Liver (tissue), 8 donors: ENCODE measurements at regions not wholly inside any gene's neighbourhood (a gene's known extent, or its start where the extent isn't known, plus 50 kb on each side); places are given as distances from the start of the nearest gene placed in this dataset.

Experiments used
- DNase-seq: peaks from one replicate; pipeline ENCODE4 v3.0.0-alpha.2; 2017; ENCODE audit warnings: low spot score
- H3K27ac ChIP-seq, 2 donors: one replicate each; pipeline ENCODE4 v1.7.0; 2013; ENCODE audit warnings: inconsistent platforms in 2 of 2, low read length in 2 of 2, control low read depth in 1 of 2, low read depth in 1 of 2, mild to moderate bottlenecking in 1 of 2
- H3K27me3 ChIP-seq, 4 donors: one replicate each; pipeline versions ENCODE4 v1.6.1 to v1.7.0; 2013; ENCODE audit warnings: low read length in 3 of 4, inconsistent platforms in 1 of 4, mild to moderate bottlenecking in 1 of 4, moderate library complexity in 1 of 4; ENCODE audit not compliant: control insufficient read depth in 4 of 4, insufficient read depth in 4 of 4
- H3K36me3 ChIP-seq, 4 donors: one replicate each; pipeline versions ENCODE4 v1.6.1 to v1.7.0; 2013; ENCODE audit warnings: low read length in 3 of 4, mild to moderate bottlenecking in 3 of 4, low read depth in 1 of 4, moderate library complexity in 1 of 4; ENCODE audit not compliant: control insufficient read depth in 4 of 4, insufficient read depth in 3 of 4
- H3K4me1 ChIP-seq, 4 donors: one replicate each; pipeline versions ENCODE4 v1.6.1 to v1.7.0; 2013; ENCODE audit warnings: low read length in 3 of 4, mild to moderate bottlenecking in 3 of 4, moderate library complexity in 1 of 4; ENCODE audit not compliant: control insufficient read depth in 4 of 4, insufficient read depth in 4 of 4
- H3K4me3 ChIP-seq, 3 donors: one replicate each; pipeline versions ENCODE4 v1.6.1 to v1.7.0; 2013; ENCODE audit warnings: low read length in 3 of 3, control low read depth in 1 of 3, low read depth in 1 of 3, mild to moderate bottlenecking in 1 of 3
- H3K9ac ChIP-seq, 2 donors: one replicate each; pipeline ENCODE4 v1.7.0; 2013; ENCODE audit warnings: low read length in 2 of 2, mild to moderate bottlenecking in 2 of 2, moderate library complexity in 2 of 2, control low read depth in 1 of 2, low read depth in 1 of 2
- H3K9me3 ChIP-seq, 4 donors: one replicate each; pipeline versions ENCODE4 v1.6.1 to v1.7.0; 2013; ENCODE audit warnings: low read length in 3 of 4; ENCODE audit not compliant: control insufficient read depth in 4 of 4
- ATF3 ChIP-seq: IDR thresholded peaks from 2 replicates; pipeline ENCODE4 v1.6.1; 2016; ENCODE audit warnings: antibody characterized with exemption
- CTCF ChIP-seq: fragments of 150-350 bp; IDR thresholded peaks from 2 replicates; pipeline ENCODE4 v1.5.1; 2017; ENCODE audit warnings: improper control_type of control experiment, low read depth, low read length; ENCODE audit not compliant: missing input control
- EGR1 ChIP-seq, 2 donors: IDR thresholded peaks; 2 replicates each; pipeline ENCODE4 v1.6.1; 2016 to 2018; ENCODE audit warnings: antibody characterized with exemption in 2 of 2, low read depth in 2 of 2
- FOXA2 ChIP-seq: IDR thresholded peaks from 2 replicates; pipeline ENCODE4 v1.6.1; 2016; ENCODE audit warnings: antibody characterized with exemption
- HNF4A ChIP-seq, 2 donors: conservative IDR thresholded peaks; 2 replicates each; pipeline ENCODE4 v1.6.1; 2016; ENCODE audit warnings: antibody characterized with exemption in 2 of 2, mild to moderate bottlenecking in 2 of 2
- HNF4G ChIP-seq: IDR thresholded peaks from 2 replicates; pipeline ENCODE4 v1.6.1; 2016; ENCODE audit warnings: antibody characterized with exemption
- JUND ChIP-seq, 2 donors: IDR thresholded peaks; 2 replicates each; pipeline ENCODE4 v1.6.1; 2016; ENCODE audit warnings: antibody characterized with exemption in 2 of 2
- MAX ChIP-seq: IDR thresholded peaks from 2 replicates; pipeline ENCODE4 v1.6.1; 2016; ENCODE audit warnings: antibody characterized with exemption
- REST ChIP-seq: IDR thresholded peaks from 2 replicates; pipeline ENCODE4 v1.6.1; 2016; ENCODE audit warnings: antibody characterized with exemption, mild to moderate bottlenecking
- SP1 ChIP-seq: IDR thresholded peaks from 2 replicates; pipeline ENCODE4 v1.6.1; 2018; ENCODE audit warnings: antibody characterized with exemption, mild to moderate bottlenecking
- TAF1 ChIP-seq: conservative IDR thresholded peaks from 2 replicates; pipeline ENCODE4 v1.6.1; 2016; ENCODE audit warnings: antibody characterized with exemption, mild to moderate bottlenecking
- ZBTB33 ChIP-seq: IDR thresholded peaks from 2 replicates; pipeline ENCODE4 v1.6.1; 2016; ENCODE audit warnings: antibody characterized with exemption
- WGBS: extraction: QIAGEN DNeasy Blood & Tissue Kit; methylation state at CpG from one replicate; pipeline ENCODE4 v1.1.7; 2013; 5-methylcytosine and 5-hydroxymethylcytosine counted together
- donor health status: healthy.
- donor health status: healthy.
- donor health status: healthy.
- donor health status: healthy.
- donor health status: healthy.

GRCh38 chr14:58750321-58751269 lies 112.8 kb downstream of the DACT1 start:
- no peaks in the 10 kb centered on the region for H3K27me3 ChIP-seq
- WGBS: 77% methylated on average over 9 of the region's 9 CpGs
- H3K27ac ChIP-seq: no peak overlapping the region
- no peaks in the 10 kb centered on the region for H3K36me3 ChIP-seq
- H3K4me1 ChIP-seq: peaks cover 0 to 27% (median 24%) of the 10 kb centered on the region in 4 donors
- no peak overlapping the region for H3K4me3 ChIP-seq
- H3K9ac ChIP-seq: no peak overlapping the region
- TF ChIP-seq REST (no peak), SP1 (no peak), EGR1 (IDR thresholded peaks at IDR 0.05; ENCODE audit: low read depth in 2 of 2) (no peak), MAX (no peak), CTCF (no peak), HNF4A (conservative IDR thresholded peaks at IDR 0.05) (no peak), TAF1 (no peak), ZBTB33 (no peak), ATF3 (no peak), HNF4G (no peak), FOXA2 (no peak), JUND (IDR thresholded peaks at IDR 0.05) (no peak)
- no peaks in the 10 kb centered on the region for H3K9me3 ChIP-seq
- DNase-seq: no peak

GRCh38 chr14:58751788-58752187 lies 114.0 kb downstream of the DACT1 start:
- Histone ChIP-seq H3K4me3 (no peak overlapping the region), H3K27me3 (no peaks in the 10 kb centered on the region), H3K9me3 (no peaks in the 10 kb centered on the region), H3K4me1 (peaks cover 0 to 31% (median 25%) of the 10 kb centered on the region in 4 donors), H3K9ac (no peak overlapping the region), H3K27ac (no peak overlapping the region), H3K36me3 (no peaks in the 10 kb centered on the region)
- no peak for DNase-seq
- WGBS: 99% methylated on average over 5 of the region's 5 CpGs
- no peak for TF ChIP-seq EGR1 (IDR thresholded peaks at IDR 0.05; ENCODE audit: low read depth in 2 of 2)
- TF ChIP-seq ZBTB33: no peak
